H9 (cell line): ENCODE measurements at regions not wholly inside any gene's neighbourhood (a gene's known extent, or its start where the extent isn't known, plus 50 kb on each side); places are given as distances from the start of the nearest gene placed in this dataset.

Source experiments
- DNase-seq: peaks from one replicate; pipeline ENCODE4 v3.0.0-alpha.2; 2017
- H2AFZ ChIP-seq: one replicate; pipeline ENCODE4 v1.6.1; 2013; ENCODE audit warnings: mild to moderate bottlenecking, low read length, control low read depth, moderate library complexity
- H2AK5ac ChIP-seq: 2 replicates; pipeline ENCODE4 v1.6.1; 2013; ENCODE audit warnings: low read length, control low read depth, mixed read lengths; ENCODE audit not compliant: insufficient read length
- H2BK120ac ChIP-seq: one replicate; pipeline ENCODE4 v1.6.1; 2013; ENCODE audit warnings: low read depth, mild to moderate bottlenecking, low read length, control low read depth, inconsistent platforms; ENCODE audit not compliant: poor library complexity, severe bottlenecking
- H2BK12ac ChIP-seq: 2 replicates; pipeline ENCODE4 v1.6.1; 2013; ENCODE audit warnings: low read length, control low read depth, mixed read lengths, low read depth; ENCODE audit not compliant: insufficient read length
- H2BK15ac ChIP-seq: 2 replicates; pipeline ENCODE4 v1.6.1; 2013; ENCODE audit warnings: low read depth, low read length, control low read depth
- H2BK20ac ChIP-seq: one replicate; pipeline ENCODE4 v1.6.1; 2013; ENCODE audit warnings: low read depth, mild to moderate bottlenecking, low read length, control low read depth, inconsistent platforms; ENCODE audit not compliant: poor library complexity, severe bottlenecking
- H2BK5ac ChIP-seq: 2 replicates; pipeline ENCODE4 v1.6.1; 2013; ENCODE audit warnings: low read length, control low read depth, mixed read lengths; ENCODE audit not compliant: insufficient read length
- H3K14ac ChIP-seq: 2 replicates; pipeline ENCODE4 v1.6.1; 2013; ENCODE audit warnings: low read length, control low read depth; ENCODE audit not compliant: insufficient read depth
- H3K18ac ChIP-seq: 2 replicates; pipeline ENCODE4 v1.6.1; 2013; ENCODE audit warnings: low read depth, mild to moderate bottlenecking, mixed read lengths, low read length, control low read depth; ENCODE audit not compliant: insufficient read length
- H3K23ac ChIP-seq: 2 replicates; pipeline ENCODE4 v1.6.1; 2013; ENCODE audit warnings: low read length, control low read depth, mixed read lengths, low read depth; ENCODE audit not compliant: insufficient read length
- H3K23me2 ChIP-seq: 2 replicates; pipeline ENCODE4 v1.6.1; 2013; ENCODE audit warnings: low read depth, mild to moderate bottlenecking, mixed read lengths, low read length, control low read depth; ENCODE audit not compliant: insufficient read length, poor library complexity, severe bottlenecking
- H3K27ac ChIP-seq: 2 replicates; pipeline ENCODE4 v1.5.1; 2013; ENCODE audit warnings: low read length, control low read depth, mixed read lengths, low read depth; ENCODE audit not compliant: insufficient read length
- H3K27me3 ChIP-seq: 2 replicates; pipeline ENCODE4 v1.6.1; 2013; ENCODE audit warnings: low read length, control low read depth, inconsistent platforms; ENCODE audit not compliant: insufficient read depth
- H3K4ac ChIP-seq: 2 replicates; pipeline ENCODE4 v1.6.1; 2013; ENCODE audit warnings: low read depth, mild to moderate bottlenecking, control low read depth, inconsistent platforms, low read length, moderate library complexity
- H3K4me1 ChIP-seq: 2 replicates; pipeline ENCODE4 v1.6.1; 2013; ENCODE audit warnings: low read length, control low read depth, inconsistent platforms; ENCODE audit not compliant: insufficient read depth
- H3K4me2 ChIP-seq: 2 replicates; pipeline ENCODE4 v1.6.1; 2013; ENCODE audit warnings: low read length, control low read depth, mixed read lengths; ENCODE audit not compliant: insufficient read length, insufficient read depth
- H3K56ac ChIP-seq: 2 replicates; pipeline ENCODE4 v1.6.1; 2013; ENCODE audit warnings: low read depth, mild to moderate bottlenecking, mixed read lengths, low read length, control low read depth; ENCODE audit not compliant: insufficient read length
- H3K79me1 ChIP-seq: 2 replicates; pipeline ENCODE4 v1.6.1; 2013; ENCODE audit warnings: low read depth, mild to moderate bottlenecking, moderate library complexity, low read length, control low read depth, inconsistent platforms; ENCODE audit not compliant: insufficient read depth, poor library complexity, severe bottlenecking
- H3K79me2 ChIP-seq: 2 replicates; pipeline ENCODE4 v1.6.1; 2013; ENCODE audit warnings: low read length, control low read depth, inconsistent platforms; ENCODE audit not compliant: insufficient read depth
- H3K9ac ChIP-seq: 2 replicates; pipeline ENCODE4 v1.6.1; 2013; ENCODE audit warnings: low read length, control low read depth, mixed read lengths; ENCODE audit not compliant: insufficient read length; ENCODE audit errors: extremely low read depth
- H3K9me3 ChIP-seq: one replicate; pipeline ENCODE4 v1.6.1; 2013; ENCODE audit warnings: low read depth, low read length, inconsistent platforms; ENCODE audit not compliant: control insufficient read depth
- H3T11ph ChIP-seq: one replicate; pipeline ENCODE4 v1.6.1; 2013; ENCODE audit warnings: mild to moderate bottlenecking, low read length, control low read depth, inconsistent platforms
- H4K20me1 ChIP-seq: one replicate; pipeline ENCODE4 v1.6.1; 2013; ENCODE audit not compliant: control insufficient read depth, insufficient read length, insufficient read depth
- H4K5ac ChIP-seq: 2 replicates; pipeline ENCODE4 v1.6.1; 2013; ENCODE audit warnings: low read depth, mild to moderate bottlenecking, mixed read lengths, low read length, control low read depth; ENCODE audit not compliant: insufficient read length
- H4K8ac ChIP-seq: replicated peaks from 2 replicates; pipeline ENCODE4 v1.6.1; 2013; ENCODE audit warnings: low read length, control low read depth, mixed read lengths, low read depth; ENCODE audit not compliant: insufficient read length
- H4K91ac ChIP-seq: 2 replicates; pipeline ENCODE4 v1.6.1; 2013; ENCODE audit warnings: low read depth, mild to moderate bottlenecking, moderate library complexity, mixed read lengths, low read length, control low read depth; ENCODE audit not compliant: insufficient read length
- H3K27ac Mint-ChIP-seq, 3 experiments: 2 replicates in 2 of 3; 3 replicates in 1 of 3; pipeline ENCODE4 v1.8.0; 2020 to 2021; ENCODE audit warnings: mixed read lengths in 3 of 3, mild to moderate bottlenecking in 1 of 3, moderate library complexity in 1 of 3
- H3K27me3 Mint-ChIP-seq: 2 replicates; pipeline ENCODE4 v1.8.0; 2021; ENCODE audit warnings: low read depth, mild to moderate bottlenecking, moderate library complexity, mixed read lengths
- H3K36me3 Mint-ChIP-seq, 3 experiments: 2 replicates in 2 of 3; 3 replicates in 1 of 3; pipeline ENCODE4 v1.8.0; 2020 to 2021; ENCODE audit warnings: low read depth in 3 of 3, mixed read lengths in 3 of 3; ENCODE audit not compliant: insufficient read depth in 1 of 3
- H3K4me1 Mint-ChIP-seq, 2 experiments: 2 replicates each; pipeline ENCODE4 v1.8.0; 2020; ENCODE audit warnings: mixed read lengths in 2 of 2
- H3K4me3 Mint-ChIP-seq, 2 experiments: 2 replicates in 1 of 2; 3 replicates in 1 of 2; pipeline ENCODE4 v1.8.0; 2020 to 2021; ENCODE audit warnings: mild to moderate bottlenecking in 2 of 2, mixed read lengths in 2 of 2, moderate library complexity in 1 of 2
- H3K9me3 Mint-ChIP-seq, 2 experiments: 2 replicates in 1 of 2; 3 replicates in 1 of 2; pipeline ENCODE4 v1.8.0; 2020; ENCODE audit warnings: mild to moderate bottlenecking in 2 of 2, mixed read lengths in 2 of 2, moderate library complexity in 1 of 2
- WGBS: extraction: QIAGEN DNeasy Blood & Tissue Kit; methylation state at CpG from one replicate; pipeline ENCODE4 v1.1.7; 2013; ENCODE audit warnings: missing lambda C conversion rate, low lambda C conversion rate, mixed read lengths; ENCODE audit not compliant: insufficient read length; ENCODE audit errors: extremely low coverage; 5-methylcytosine and 5-hydroxymethylcytosine counted together
- TF ChIP-seq, protein P1 (sequence below): fragments of 200-600 bp; sonication (generic); conservative IDR thresholded peaks from 3 replicates; pipeline ENCODE4 v1.8.0; 2021; ENCODE audit warnings: antibody characterized with exemption, mild to moderate bottlenecking

DNA sequence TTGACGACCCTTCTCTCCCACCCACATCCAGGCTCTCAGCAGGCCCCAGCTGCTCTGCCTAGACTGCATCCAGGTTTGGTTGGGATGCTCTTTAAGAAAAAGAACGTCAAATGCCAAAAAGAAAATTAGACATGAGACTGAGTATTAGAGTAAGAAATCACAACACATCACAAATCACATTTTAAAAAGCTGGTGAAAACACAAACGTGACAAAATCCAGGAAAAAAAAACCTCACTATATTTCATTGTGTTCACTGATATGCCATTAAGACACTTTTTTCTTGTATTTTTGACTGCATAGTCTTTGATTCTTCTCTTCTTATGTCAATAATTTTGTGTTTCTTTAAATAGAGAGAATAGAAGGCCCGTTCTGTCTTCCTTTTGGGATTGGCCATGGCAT lies 243.7 kb downstream of the TLE3 start:
- Mint-ChIP-seq H3K4me3 (no peak overlapping the region), H3K9me3 (no peaks in the 10 kb centered on the region), H3K27ac (no peak overlapping the region), H3K36me3 (no peaks in the 10 kb centered on the region), H3K4me1 (peaks cover 18 to 20% of the 10 kb centered on the region in 2 experiments), H3K27me3 (no peaks in the 10 kb centered on the region; the same call in 1 of the 2 replicates)
- Histone ChIP-seq H3K79me1 (no peaks in the 10 kb centered on the region), H4K20me1 (no peaks in the 10 kb centered on the region), H3K79me2 (no peaks in the 10 kb centered on the region), H2BK20ac (no peak overlapping the region), H3K9ac (no peak overlapping the region), H3K23ac (no peak overlapping the region), H2BK5ac (no peak overlapping the region), H3K4me1 (no peaks in the 10 kb centered on the region; the same call in 1 of the 2 replicates), H4K8ac (no peak overlapping the region), H3T11ph (no peak overlapping the region), H3K56ac (no peak overlapping the region), H2BK12ac (no peak overlapping the region), H3K18ac (no peak overlapping the region), H4K91ac (no peak overlapping the region), H2BK15ac (no peak overlapping the region), H3K27me3 (no peaks in the 10 kb centered on the region), H3K27ac (no peak overlapping the region), H3K9me3 (no peaks in the 10 kb centered on the region), H2AK5ac (no peak overlapping the region), H3K14ac (no peak overlapping the region), H3K23me2 (no peaks in the 10 kb centered on the region), H3K4me2 (no peak overlapping the region), H2AFZ (no peak overlapping the region), H3K4ac (no peak overlapping the region), H4K5ac (no peak overlapping the region), H2BK120ac (no peak overlapping the region)
- no CpG with 5 or more reads among the region's 4 CpGs for WGBS
- TF ChIP-seq, protein P1, sequence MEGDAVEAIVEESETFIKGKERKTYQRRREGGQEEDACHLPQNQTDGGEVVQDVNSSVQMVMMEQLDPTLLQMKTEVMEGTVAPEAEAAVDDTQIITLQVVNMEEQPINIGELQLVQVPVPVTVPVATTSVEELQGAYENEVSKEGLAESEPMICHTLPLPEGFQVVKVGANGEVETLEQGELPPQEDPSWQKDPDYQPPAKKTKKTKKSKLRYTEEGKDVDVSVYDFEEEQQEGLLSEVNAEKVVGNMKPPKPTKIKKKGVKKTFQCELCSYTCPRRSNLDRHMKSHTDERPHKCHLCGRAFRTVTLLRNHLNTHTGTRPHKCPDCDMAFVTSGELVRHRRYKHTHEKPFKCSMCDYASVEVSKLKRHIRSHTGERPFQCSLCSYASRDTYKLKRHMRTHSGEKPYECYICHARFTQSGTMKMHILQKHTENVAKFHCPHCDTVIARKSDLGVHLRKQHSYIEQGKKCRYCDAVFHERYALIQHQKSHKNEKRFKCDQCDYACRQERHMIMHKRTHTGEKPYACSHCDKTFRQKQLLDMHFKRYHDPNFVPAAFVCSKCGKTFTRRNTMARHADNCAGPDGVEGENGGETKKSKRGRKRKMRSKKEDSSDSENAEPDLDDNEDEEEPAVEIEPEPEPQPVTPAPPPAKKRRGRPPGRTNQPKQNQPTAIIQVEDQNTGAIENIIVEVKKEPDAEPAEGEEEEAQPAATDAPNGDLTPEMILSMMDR: no peak
- no peak for DNase-seq
